ENCODE measurements at regions not wholly inside any gene's neighbourhood (a gene's known extent, or its start where the extent isn't known, plus 50 kb on each side); places are given as distances from the start of the nearest gene placed in this dataset.
"Not testable (repeated sequence)": the region's sequence is repeated elsewhere in the genome, so short reads cannot be mapped to it uniquely, and the experiment has no call there.

GRCh38 chr19:34034318-34034846, 137.9 kb upstream of the LSM14A start:
- DNase-seq (ENCODE audit: low spot score): no peak

GRCh38 chr19:34041925-34042521, 130.3 kb upstream of the LSM14A start:
- DNase-seq (ENCODE audit: low spot score): peak; percentile 78

GRCh38 chr19:34044021-34044420, 128.3 kb upstream of the LSM14A start:
- DNase-seq (ENCODE audit: low spot score): no peak

GRCh38 chr19:34049944-34050343, 122.4 kb upstream of the LSM14A start:
- DNase-seq (ENCODE audit: low spot score): no peak

GRCh38 chr19:34050430-34050829, 121.9 kb upstream of the LSM14A start:
- not testable (repeated sequence) for DNase-seq (ENCODE audit: low spot score)

- no peak for DNase-seq (ENCODE audit: low spot score)
Observed at GRCh38 chr19:34051255-34051654, 121.0 kb upstream of the LSM14A start.

- no peak for DNase-seq (ENCODE audit: low spot score)
Observed at GRCh38 chr19:34057155-34057554, 115.1 kb upstream of the LSM14A start.

GRCh38 chr19:34066007-34066643, 106.2 kb upstream of the LSM14A start:
- DNase-seq (ENCODE audit: low spot score): no peak

- peak; percentile 41 for DNase-seq (ENCODE audit: low spot score)
Observed at GRCh38 chr19:34067861-34068271, 104.4 kb upstream of the LSM14A start.

GRCh38 chr19:34075661-34076091, 96.6 kb upstream of the LSM14A start:
- no peak for DNase-seq (ENCODE audit: low spot score)

GRCh38 chr19:34082289-34083077, 89.8 kb upstream of the LSM14A start:
- DNase-seq (ENCODE audit: low spot score): no peak

- no peak for DNase-seq (ENCODE audit: low spot score)
Observed at GRCh38 chr19:34084396-34085145, 87.7 kb upstream of the LSM14A start.

GRCh38 chr19:34085336-34085735, 87.0 kb upstream of the LSM14A start:
- DNase-seq (ENCODE audit: low spot score): no peak

- DNase-seq (ENCODE audit: low spot score): no peak
Observed at GRCh38 chr19:34088292-34088691, 84.0 kb upstream of the LSM14A start.

GRCh38 chr19:34089566-34089965, 82.7 kb upstream of the LSM14A start:
- no peak for DNase-seq (ENCODE audit: low spot score)

- DNase-seq (ENCODE audit: low spot score): no peak
Observed at GRCh38 chr19:34094960-34095359, 77.3 kb upstream of the LSM14A start.

- DNase-seq (ENCODE audit: low spot score): not testable (repeated sequence)
Observed at GRCh38 chr19:34095411-34095810, 76.9 kb upstream of the LSM14A start.

GRCh38 chr19:34096020-34096915, 76.0 kb upstream of the LSM14A start:
- peak; percentile 47 for DNase-seq (ENCODE audit: low spot score)

- no peak for DNase-seq (ENCODE audit: low spot score)
Observed at GRCh38 chr19:34104096-34104495, 68.2 kb upstream of the LSM14A start.

- no peak for DNase-seq (ENCODE audit: low spot score)
Observed at GRCh38 chr19:34104557-34104956, 67.7 kb upstream of the LSM14A start.

- no peak for DNase-seq (ENCODE audit: low spot score)
Observed at GRCh38 chr19:34109596-34109995, 62.7 kb upstream of the LSM14A start.

All from AG20443 (cell line).